ENCODE measurements at regions not wholly inside any gene's neighbourhood (a gene's known extent, or its start where the extent isn't known, plus 50 kb on each side); places are given as distances from the start of the nearest gene placed in this dataset.

- DNase-seq (ENCODE audit: low read depth in 3 of 3) = no peak
Measured at GRCh38 chr10:90403211-90404000, 454.4 kb downstream of the HTR7 start.

- DNase-seq (ENCODE audit: low read depth in 3 of 3) = no peak
Measured at GRCh38 chr10:90407131-90407530, 450.7 kb downstream of the HTR7 start.

GRCh38 chr10:90407851-90408250 is 450.0 kb downstream of the HTR7 start:
- DNase-seq (ENCODE audit: low read depth in 3 of 3) = no peak

- DNase-seq (ENCODE audit: low read depth in 3 of 3) = no peak
Measured at GRCh38 chr10:90412582-90412981, 445.3 kb downstream of the HTR7 start.

- no peak for DNase-seq (ENCODE audit: low read depth in 3 of 3)
Measured at GRCh38 chr10:90413196-90413595, 444.6 kb downstream of the HTR7 start.

GRCh38 chr10:90414926-90415325 is 442.9 kb downstream of the HTR7 start:
- no peak for DNase-seq (ENCODE audit: low read depth in 3 of 3)

- no peak for DNase-seq (ENCODE audit: low read depth in 3 of 3)
Measured at GRCh38 chr10:90417029-90417428, 440.8 kb downstream of the HTR7 start.

- no peak for DNase-seq (ENCODE audit: low read depth in 3 of 3)
Measured at GRCh38 chr10:90417476-90418210, 440.2 kb downstream of the HTR7 start.

- no peak for DNase-seq (ENCODE audit: low read depth in 3 of 3)
Measured at GRCh38 chr10:90418869-90419652, 438.8 kb downstream of the HTR7 start.

GRCh38 chr10:90420637-90421318 is 437.1 kb downstream of the HTR7 start:
- DNase-seq (ENCODE audit: low read depth in 3 of 3) = no peak

- DNase-seq (ENCODE audit: low read depth in 3 of 3) = no peak
Measured at GRCh38 chr10:90421874-90422273, 436.0 kb downstream of the HTR7 start.

GRCh38 chr10:90424730-90425129 is 433.1 kb downstream of the HTR7 start:
- no peak for DNase-seq (ENCODE audit: low read depth in 3 of 3)

- no peak for DNase-seq (ENCODE audit: low read depth in 3 of 3)
Measured at GRCh38 chr10:90430186-90430585, 427.7 kb downstream of the HTR7 start.

- DNase-seq (ENCODE audit: low read depth in 3 of 3) = no peak
Measured at GRCh38 chr10:90432866-90433265, 425.0 kb downstream of the HTR7 start.

- DNase-seq (ENCODE audit: low read depth in 3 of 3) = no peak
Measured at GRCh38 chr10:90435296-90435695, 422.5 kb downstream of the HTR7 start.

GRCh38 chr10:90437452-90437851 is 420.4 kb downstream of the HTR7 start:
- DNase-seq (ENCODE audit: low read depth in 3 of 3) = no peak

- DNase-seq (ENCODE audit: low read depth in 3 of 3) = no peak
Measured at GRCh38 chr10:90440870-90441269, 417.0 kb downstream of the HTR7 start.

- no peak for DNase-seq (ENCODE audit: low read depth in 3 of 3)
Measured at GRCh38 chr10:90443342-90443741, 414.5 kb downstream of the HTR7 start.

GRCh38 chr10:90447831-90448230 is 410.0 kb downstream of the HTR7 start:
- no peak for DNase-seq (ENCODE audit: low read depth in 3 of 3)

- DNase-seq (ENCODE audit: low read depth in 3 of 3) = no peak
Measured at GRCh38 chr10:90450797-90451196, 407.0 kb downstream of the HTR7 start.

- DNase-seq (ENCODE audit: low read depth in 3 of 3) = no peak
Measured at GRCh38 chr10:90451283-90451682, 406.6 kb downstream of the HTR7 start.

GRCh38 chr10:90458054-90458453 is 399.8 kb downstream of the HTR7 start:
- DNase-seq (ENCODE audit: low read depth in 3 of 3) = no peak

Measured in stimulated activated CD4-positive, alpha-beta T cell treated with anti-CD3 and anti-CD28 coated beads, TNF-alpha, amount 100 ng/mL, for 48 hours (primary cell).